Endothelial cell of umbilical vein (primary cell): ENCODE measurements at regions not wholly inside any gene's neighbourhood (a gene's known extent, or its start where the extent isn't known, plus 50 kb on each side); places are given as distances from the start of the nearest gene placed in this dataset.

Experiments used
- CTCF ChIP-seq, 2 donors: IDR thresholded peaks; 1 replicate in 1 of 2; 2 replicates in 1 of 2; pipeline ENCODE4 v1.5.1; 2011; ENCODE audit warnings: low read length in 2 of 2, mild to moderate bottlenecking in 2 of 2, moderate library complexity in 2 of 2, control low read depth in 1 of 2, inconsistent platforms in 1 of 2, low read depth in 1 of 2; ENCODE audit not compliant: insufficient read depth in 1 of 2; ENCODE audit errors: extremely low read depth in 1 of 2
- EZH2 ChIP-seq: IDR thresholded peaks from 2 replicates; pipeline ENCODE4 v1.6.1; 2012; ENCODE audit warnings: borderline replicate concordance, low read depth, mild to moderate bottlenecking, moderate library complexity, low read length, inconsistent platforms; ENCODE audit not compliant: severe bottlenecking
- FOS ChIP-seq: IDR thresholded peaks from 2 replicates; pipeline ENCODE4 v1.6.1; 2011; ENCODE audit warnings: mild to moderate bottlenecking, low read length, moderate library complexity, borderline replicate concordance; ENCODE audit not compliant: insufficient read depth
- JUN ChIP-seq: IDR thresholded peaks from 2 replicates; pipeline ENCODE4 v1.6.1; 2011; ENCODE audit warnings: borderline replicate concordance, low read depth; ENCODE audit not compliant: insufficient read length, insufficient read depth
- MAX ChIP-seq: IDR thresholded peaks from 2 replicates; pipeline ENCODE4 v1.6.1; 2011; ENCODE audit not compliant: insufficient read depth, insufficient read length
- POLR2A ChIP-seq: IDR thresholded peaks from 2 replicates; pipeline ENCODE4 v1.6.1; 2012; ENCODE audit warnings: low read depth, mild to moderate bottlenecking, control low read depth, low read length
- POLR2AphosphoS5 ChIP-seq: IDR thresholded peaks from 2 replicates; pipeline ENCODE4 v1.6.1; 2012; ENCODE audit warnings: low read depth, mild to moderate bottlenecking, control low read depth, low read length, moderate library complexity; ENCODE audit not compliant: insufficient read depth

GRCh38 chr11:134702827-134703226 lies 290.8 kb upstream of the B3GAT1 start:
- TF ChIP-seq EZH2 (no peak), CTCF (IDR thresholded peaks at IDR 0.05; ENCODE audit: extremely low read depth in 1 of 2, insufficient read depth in 1 of 2, low read depth in 1 of 2, low read length in 2 of 2) (no peak), MAX (no peak), JUN (no peak), POLR2A (no peak), FOS (no peak), POLR2AphosphoS5 (no peak)
